ENCODE measurements at regions not wholly inside any gene's neighbourhood (a gene's known extent, or its start where the extent isn't known, plus 50 kb on each side); places are given as distances from the start of the nearest gene placed in this dataset.
"Not testable (repeated sequence)": the region's sequence is repeated elsewhere in the genome, so short reads cannot be mapped to it uniquely, and the experiment has no call there.

DNA sequence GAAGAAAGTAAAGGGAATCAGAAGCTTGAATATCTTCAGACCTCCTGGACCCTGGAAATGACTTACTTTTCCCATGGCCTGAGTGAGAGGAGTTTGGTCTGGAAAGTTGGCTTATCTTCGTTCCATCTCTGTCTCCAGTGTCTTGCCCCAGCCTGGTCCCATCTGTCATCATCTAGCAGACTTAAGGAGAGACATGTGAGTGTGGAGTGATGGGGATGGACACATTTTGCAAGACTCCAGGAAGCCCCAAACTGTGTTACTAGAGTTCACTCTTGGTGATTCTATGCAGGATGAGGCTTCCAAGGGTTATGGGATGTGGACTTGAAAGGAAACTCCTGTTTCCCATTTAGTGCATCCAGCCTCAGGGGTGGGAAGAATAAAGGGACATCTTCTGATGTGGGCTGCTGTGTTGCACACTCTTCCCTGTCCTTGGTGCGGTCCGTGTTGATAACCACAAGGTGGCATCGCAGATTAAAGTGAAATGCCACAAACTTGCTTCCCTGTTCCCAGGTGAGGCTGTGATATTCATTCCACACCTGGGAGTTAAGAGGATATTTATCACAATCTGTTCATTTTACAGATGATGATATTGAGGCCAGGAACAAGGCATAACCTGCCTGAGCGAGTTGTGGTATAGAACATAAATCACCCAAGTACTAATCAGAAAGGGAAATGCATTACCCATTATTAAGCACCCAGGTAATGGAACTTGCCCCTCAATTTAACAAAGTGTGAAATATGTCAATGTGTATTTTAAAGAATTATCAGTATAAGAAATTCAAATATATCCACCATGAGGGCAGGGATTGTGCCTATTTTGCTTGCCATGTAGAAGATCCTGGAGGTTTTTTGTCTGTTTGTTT, 269.9 kb upstream of the PAPPA start:
- TF ChIP-seq POLR2A (IDR thresholded peaks at IDR 0.05): no peak
- TF ChIP-seq, protein P1, sequence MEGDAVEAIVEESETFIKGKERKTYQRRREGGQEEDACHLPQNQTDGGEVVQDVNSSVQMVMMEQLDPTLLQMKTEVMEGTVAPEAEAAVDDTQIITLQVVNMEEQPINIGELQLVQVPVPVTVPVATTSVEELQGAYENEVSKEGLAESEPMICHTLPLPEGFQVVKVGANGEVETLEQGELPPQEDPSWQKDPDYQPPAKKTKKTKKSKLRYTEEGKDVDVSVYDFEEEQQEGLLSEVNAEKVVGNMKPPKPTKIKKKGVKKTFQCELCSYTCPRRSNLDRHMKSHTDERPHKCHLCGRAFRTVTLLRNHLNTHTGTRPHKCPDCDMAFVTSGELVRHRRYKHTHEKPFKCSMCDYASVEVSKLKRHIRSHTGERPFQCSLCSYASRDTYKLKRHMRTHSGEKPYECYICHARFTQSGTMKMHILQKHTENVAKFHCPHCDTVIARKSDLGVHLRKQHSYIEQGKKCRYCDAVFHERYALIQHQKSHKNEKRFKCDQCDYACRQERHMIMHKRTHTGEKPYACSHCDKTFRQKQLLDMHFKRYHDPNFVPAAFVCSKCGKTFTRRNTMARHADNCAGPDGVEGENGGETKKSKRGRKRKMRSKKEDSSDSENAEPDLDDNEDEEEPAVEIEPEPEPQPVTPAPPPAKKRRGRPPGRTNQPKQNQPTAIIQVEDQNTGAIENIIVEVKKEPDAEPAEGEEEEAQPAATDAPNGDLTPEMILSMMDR (IDR thresholded peaks at IDR 0.05): peak in 3 of 4 experiments; percentile 15 to 43 (median 30)
- H3K36me3 ChIP-seq: no peaks in the 10 kb centered on the region
- no peak overlapping the region for H3K27ac ChIP-seq
- no peaks in the 10 kb centered on the region for H3K4me1 ChIP-seq
- H3K27me3 ChIP-seq: no peaks in the 10 kb centered on the region
- no peak for ATAC-seq
- no peaks in the 10 kb centered on the region for H3K9me3 ChIP-seq
- no peak overlapping the region for H3K4me3 ChIP-seq
- WGBS, 2 donors (ENCODE audit: low coverage in 1 of 2): 53 to 65% methylated on average over 2 to 4 of the region's 5 CpGs

DNA sequence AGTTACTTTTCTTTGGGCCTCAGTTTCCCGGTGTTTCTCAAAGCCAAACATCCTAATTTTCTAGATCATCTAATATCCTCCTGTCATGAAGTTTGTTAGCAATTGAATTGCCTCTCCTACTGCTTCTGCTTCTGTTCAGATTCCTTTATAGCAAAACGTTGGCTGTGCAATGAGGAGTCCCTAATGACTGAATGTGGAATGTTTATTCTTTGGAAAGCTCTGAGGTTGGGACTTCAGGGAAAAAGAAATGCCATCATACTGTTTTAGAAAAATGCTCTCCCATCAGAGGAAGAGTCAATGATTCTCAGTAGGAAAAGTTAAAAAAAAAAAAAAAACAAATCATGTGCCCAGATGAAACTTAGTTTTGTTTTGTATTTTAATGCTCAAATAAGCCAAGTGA, 268.7 kb upstream of the PAPPA start:
- WGBS, 2 donors (ENCODE audit: low coverage in 1 of 2): 44 to 45% methylated on average over 2 of the region's 2 CpGs
- no peak for ATAC-seq

DNA sequence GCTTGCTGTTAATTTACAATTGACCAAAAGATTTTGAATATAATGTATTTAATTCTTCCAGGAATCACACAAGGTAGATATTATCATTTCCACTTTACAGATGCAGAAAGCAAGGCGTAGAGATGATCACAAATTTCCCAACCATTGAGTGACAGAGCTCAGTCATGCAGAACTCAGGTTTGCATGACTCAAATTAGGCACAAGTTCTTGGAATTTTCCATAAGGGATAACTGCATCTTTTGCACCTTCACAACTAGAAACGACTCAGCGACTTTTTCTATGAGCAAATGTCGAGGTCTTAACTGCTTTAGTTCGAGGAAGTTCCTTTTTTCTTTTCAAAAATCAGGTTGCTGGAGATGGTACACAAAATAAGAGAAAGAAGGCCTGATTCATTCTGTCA, 265.5 kb upstream of the PAPPA start:
- no peaks in the 10 kb centered on the region for H3K27me3 ChIP-seq
- ATAC-seq: no peak
- H3K36me3 ChIP-seq: no peaks in the 10 kb centered on the region
- WGBS, 2 donors (ENCODE audit: low coverage in 1 of 2): 82 to 87% methylated on average over 5 of the region's 5 CpGs
- no peaks in the 10 kb centered on the region for H3K4me1 ChIP-seq
- no peaks in the 10 kb centered on the region for H3K9me3 ChIP-seq
- H3K4me3 ChIP-seq: no peak overlapping the region
- no peak overlapping the region for H3K27ac ChIP-seq
- TF ChIP-seq EP300 (IDR thresholded peaks at IDR 0.05) (no peak), POLR2AphosphoS5 (IDR thresholded peaks at IDR 0.05) (no peak), POLR2A (IDR thresholded peaks at IDR 0.05) (no peak)
- TF ChIP-seq, protein P1 (IDR thresholded peaks at IDR 0.05): no peak

More for the DNA sequence above, 268.7 kb upstream of the PAPPA start:
- Histone ChIP-seq H3K4me3 (no peak overlapping the region), H3K9me3 (no peaks in the 10 kb centered on the region), H3K27ac (no peak overlapping the region), H3K36me3 (no peaks in the 10 kb centered on the region), H3K27me3 (no peaks in the 10 kb centered on the region), H3K4me1 (no peaks in the 10 kb centered on the region)
- TF ChIP-seq, protein P1 (IDR thresholded peaks at IDR 0.05): no peak
- no peak for TF ChIP-seq POLR2AphosphoS5 (IDR thresholded peaks at IDR 0.05)
- no peak for TF ChIP-seq POLR2A (IDR thresholded peaks at IDR 0.05)
- no peak for TF ChIP-seq EP300 (IDR thresholded peaks at IDR 0.05)

DNA sequence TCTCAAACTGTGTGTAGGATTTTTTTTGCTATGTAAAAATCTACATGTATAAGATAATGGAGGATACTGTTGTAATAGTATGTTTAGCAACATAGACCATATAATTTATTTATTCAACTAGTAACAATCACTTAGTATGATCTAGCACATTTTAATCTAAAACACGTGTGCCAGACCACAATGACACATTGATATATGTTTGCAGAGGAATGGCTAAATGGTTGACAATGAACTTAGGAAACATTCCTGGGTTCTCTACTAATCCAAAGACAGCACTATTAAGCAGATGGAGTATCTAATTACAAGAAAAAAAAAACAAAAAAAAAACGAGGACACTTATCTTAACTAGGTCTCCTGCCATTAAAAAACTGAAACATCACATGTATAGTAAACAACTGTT, 261.7 kb upstream of the PAPPA start:
- ATAC-seq: no peak
- 25 to 36% methylated on average over 1 to 2 of the region's 2 CpGs for WGBS, 2 donors (ENCODE audit: low coverage in 1 of 2)
- H3K4me3 ChIP-seq: no peak overlapping the region

DNA sequence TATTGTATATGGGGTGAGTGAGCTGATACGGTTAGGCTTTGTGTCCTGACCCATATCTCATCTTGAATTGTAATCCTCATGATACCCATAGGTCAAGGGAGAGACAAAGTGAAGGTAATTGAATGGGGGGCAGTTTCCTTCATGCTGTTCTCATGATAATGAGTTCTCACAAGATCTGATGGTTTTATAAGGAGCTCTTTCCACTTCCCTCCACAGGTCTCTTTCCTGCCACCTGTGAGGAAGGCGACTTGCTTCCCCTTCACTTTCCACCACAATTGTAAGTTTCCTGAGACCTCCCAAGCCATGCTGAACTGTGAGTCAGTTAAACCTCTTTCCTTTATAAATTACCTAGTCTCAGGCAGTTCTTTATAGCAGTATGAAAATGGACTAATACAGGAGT, 255.1 kb upstream of the PAPPA start:
- not testable (repeated sequence) for H3K36me3 ChIP-seq, H3K4me1 ChIP-seq, ATAC-seq, H3K27me3 ChIP-seq, H3K27ac ChIP-seq, H3K9me3 ChIP-seq, H3K4me3 ChIP-seq
- 40 to 57% methylated on average over 1 to 2 of the region's 2 CpGs for WGBS, 2 donors (ENCODE audit: low coverage in 1 of 2)

More for the DNA sequence above, 261.7 kb upstream of the PAPPA start:
- Histone ChIP-seq H3K27ac (no peak overlapping the region), H3K27me3 (no peaks in the 10 kb centered on the region), H3K36me3 (no peaks in the 10 kb centered on the region), H3K4me1 (no peaks in the 10 kb centered on the region), H3K9me3 (no peaks in the 10 kb centered on the region)
- TF ChIP-seq POLR2A (IDR thresholded peaks at IDR 0.05): no peak
- TF ChIP-seq EP300 (IDR thresholded peaks at IDR 0.05): no peak
- TF ChIP-seq, protein P1 (IDR thresholded peaks at IDR 0.05): no peak
